NCI-H2196 (cell line): ENCODE measurements at regions not wholly inside any gene's neighbourhood (a gene's known extent, or its start where the extent isn't known, plus 50 kb on each side); places are given as distances from the start of the nearest gene placed in this dataset.
"Not testable (repeated sequence)": the region's sequence is repeated elsewhere in the genome, so short reads cannot be mapped to it uniquely, and the experiment has no call there.

Experiments
- DNase-seq: peaks from one replicate; lab custom pipeline; 2025; ENCODE audit not compliant: unreplicated experiment; lab: John Stamatoyannopoulos, UW

DNA sequence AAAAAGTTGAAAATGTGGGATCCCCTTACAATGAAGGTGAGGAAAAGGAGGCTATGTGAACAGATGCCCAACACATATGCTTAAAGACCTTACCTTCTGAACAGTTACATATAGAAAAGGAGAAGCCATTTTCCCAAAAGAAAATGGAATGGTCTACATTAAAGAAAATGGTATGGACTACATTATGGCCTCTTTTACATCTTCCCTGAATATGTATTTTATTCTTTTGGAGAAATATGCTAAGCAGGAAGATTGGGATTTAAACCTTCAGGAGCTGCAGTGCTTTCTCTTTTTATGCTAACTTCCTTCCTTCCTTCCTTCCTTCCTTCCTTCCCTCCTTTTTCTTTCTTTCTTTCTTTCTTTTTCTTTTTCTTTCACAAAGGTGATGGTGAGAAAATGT is 155.4 kb downstream of the SEC23IP start:
- no peak for DNase-seq

DNA sequence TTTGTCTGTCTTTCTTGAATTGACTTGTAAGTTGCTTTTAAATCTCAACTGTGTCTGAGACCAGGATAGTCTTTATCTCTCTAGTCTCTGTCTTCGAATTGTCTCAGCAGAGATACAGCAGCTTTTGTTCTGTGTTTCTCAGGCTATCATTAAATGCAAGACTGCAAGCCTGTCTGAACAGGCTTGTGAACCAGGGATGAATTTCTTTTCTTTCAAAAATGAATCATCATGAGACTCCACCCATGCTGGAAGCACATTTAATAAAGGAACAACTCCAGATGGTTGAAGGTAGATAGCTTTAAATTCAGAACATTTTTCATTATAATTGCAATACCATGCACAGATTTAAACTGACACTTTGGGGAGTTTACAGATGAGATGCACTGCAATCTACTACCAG is 155.9 kb downstream of the SEC23IP start:
- DNase-seq = no peak

DNA sequence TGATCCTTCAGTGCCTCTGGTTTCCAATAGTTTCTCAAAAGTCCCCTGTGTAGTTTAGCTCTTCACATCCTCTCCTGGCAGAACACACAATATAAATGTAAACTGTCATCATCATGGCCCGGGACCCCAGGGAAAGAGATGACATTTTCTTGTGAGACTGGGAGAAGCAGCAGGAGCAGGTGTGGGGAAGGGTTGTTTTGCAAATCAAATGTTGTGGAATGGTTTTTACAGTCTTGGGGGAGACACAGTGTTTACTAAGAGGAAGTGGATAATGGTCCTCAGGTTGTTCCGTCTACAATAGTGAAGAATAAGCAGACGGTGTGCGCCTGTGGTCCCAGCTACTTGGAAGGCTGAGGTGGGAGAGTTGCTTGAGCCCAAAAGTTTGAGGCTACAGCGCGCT is 159.1 kb downstream of the SEC23IP start:
- no peak for DNase-seq

GRCh38 chr10:120052964-120053702 is 160.6 kb downstream of the SEC23IP start:
- DNase-seq = no peak

DNA sequence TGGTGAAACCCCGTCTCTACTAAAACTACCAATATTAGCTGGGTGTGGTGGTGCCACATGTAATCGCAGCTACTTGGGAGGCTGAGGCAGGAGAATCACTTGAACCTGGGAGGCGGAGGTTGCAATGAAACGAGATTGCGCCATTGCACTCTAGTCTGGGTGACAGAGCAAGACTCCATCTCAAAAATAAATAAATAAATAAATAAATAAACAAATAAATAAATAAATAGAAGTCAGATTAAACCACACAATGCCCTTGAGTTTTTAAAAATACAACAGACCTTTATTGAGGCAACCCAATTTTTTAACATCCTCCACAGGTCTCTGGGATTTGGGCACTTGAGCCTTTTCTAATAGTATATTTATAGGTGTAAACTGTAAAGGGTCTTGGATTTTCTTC is 167.3 kb downstream of the SEC23IP start:
- DNase-seq = not testable (repeated sequence)

- DNase-seq = no peak
Measured at GRCh38 chr10:120067427-120067826, 174.9 kb downstream of the SEC23IP start.

DNA sequence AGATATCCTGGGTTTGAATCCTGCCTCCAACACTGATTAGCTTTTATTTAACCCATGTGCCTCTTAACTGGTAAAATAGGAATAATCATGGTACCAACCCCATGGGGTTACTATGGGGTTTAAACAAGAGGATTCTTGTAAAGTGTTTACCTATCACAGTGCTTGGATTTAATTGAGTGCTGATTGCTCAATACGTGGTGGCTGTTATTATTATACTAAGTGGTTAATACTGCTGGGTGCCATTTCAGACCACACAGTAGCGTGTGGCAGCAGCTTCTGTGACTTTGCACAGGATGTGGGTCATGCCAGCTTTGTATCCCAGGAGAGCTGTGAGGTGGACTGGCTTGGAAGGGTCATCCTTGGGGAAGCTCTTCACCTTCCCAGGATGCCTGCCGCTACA is 177.2 kb downstream of the SEC23IP start:
- no peak for DNase-seq

- DNase-seq = no peak
Measured at GRCh38 chr10:120075349-120075748, 182.8 kb downstream of the SEC23IP start.

DNA sequence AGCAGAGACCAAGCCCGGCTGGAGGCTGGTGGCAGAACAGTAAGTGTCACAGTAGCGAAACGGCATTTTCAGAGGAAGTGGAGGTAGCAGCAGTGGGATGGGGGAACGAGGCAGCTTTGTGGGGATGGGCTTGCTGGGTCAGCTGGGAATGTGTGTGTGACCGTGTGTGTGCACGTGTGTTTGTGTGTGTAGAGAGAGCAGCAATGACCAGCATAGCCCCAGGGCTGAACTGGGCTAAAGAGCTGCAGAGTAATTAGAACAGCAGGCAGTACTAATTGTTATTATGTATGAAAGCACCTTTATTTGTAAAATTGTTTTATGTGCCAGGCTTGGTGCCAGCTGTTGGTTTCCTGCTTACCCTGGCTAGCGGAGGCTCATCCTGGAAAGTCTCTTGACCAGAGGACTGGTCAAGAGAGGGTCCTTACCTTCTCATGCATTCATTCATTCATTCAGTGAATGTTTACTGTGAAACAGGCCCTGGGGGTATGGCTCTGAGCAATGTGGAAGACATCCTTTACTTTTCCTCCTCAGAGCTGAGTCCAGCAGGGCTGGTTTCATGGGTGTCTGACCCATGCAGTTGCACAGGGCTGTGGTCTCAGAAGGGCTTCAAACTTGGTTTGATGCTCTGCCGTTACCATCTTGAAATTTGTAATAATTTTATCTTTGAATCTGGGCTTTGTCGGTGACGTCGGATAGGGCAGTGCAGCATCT is 184.6 kb downstream of the SEC23IP start:
- no peak for DNase-seq

GRCh38 chr10:120077707-120078492 is 185.4 kb downstream of the SEC23IP start:
- DNase-seq = no peak

DNA sequence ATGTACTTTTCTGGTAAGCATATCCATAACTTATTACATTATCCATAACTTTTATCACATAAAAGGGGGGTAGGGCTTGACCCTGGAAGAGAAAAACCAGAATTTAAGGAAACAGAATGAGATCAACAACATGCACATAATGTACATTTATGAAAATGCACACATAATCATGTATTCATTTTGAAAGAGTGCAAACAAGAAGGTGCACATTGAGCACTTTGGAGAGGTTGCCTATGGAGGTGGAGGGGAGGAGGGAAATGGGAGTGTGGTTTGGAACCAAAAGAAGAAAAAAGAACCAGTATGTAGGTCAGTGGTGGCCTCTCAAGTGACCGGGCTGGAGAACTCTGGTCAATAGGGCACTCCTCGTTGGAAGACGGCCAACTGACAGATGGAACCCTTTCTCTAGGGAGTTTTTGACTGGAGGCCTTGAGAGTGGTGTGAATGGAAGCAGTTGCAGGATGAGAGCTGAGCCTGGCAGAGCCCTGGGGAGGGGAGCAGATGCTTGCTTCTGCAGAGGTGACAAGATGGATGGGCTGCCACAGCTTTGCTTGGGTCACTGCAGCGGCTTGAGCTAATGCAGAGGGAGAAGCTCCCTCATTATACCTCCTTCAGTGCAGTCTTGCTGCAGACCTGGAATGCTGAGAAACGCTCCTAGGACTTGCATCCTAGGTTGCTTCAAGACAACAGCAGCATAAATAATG is 192.7 kb downstream of the SEC23IP start:
- no peak for DNase-seq

DNA sequence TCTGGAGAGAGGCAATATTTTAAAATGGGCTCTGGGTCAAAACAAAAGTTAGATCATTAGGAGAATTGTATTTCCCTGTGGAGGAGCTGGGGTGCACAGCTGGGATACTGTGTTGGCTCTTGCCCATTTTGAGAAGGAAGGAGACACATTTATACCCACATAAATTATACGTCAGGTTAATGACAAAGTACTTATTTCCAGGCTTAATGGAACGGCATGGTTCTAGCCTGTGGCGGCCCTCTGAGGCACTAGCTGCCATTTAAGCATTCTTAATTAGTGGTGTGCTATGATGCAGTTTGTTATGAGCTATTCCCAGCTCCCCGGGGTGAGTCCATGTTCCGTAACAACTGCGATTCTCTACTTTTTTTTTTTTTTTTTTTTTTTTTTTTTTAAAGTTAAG is 193.5 kb downstream of the SEC23IP start:
- DNase-seq = no peak

DNA sequence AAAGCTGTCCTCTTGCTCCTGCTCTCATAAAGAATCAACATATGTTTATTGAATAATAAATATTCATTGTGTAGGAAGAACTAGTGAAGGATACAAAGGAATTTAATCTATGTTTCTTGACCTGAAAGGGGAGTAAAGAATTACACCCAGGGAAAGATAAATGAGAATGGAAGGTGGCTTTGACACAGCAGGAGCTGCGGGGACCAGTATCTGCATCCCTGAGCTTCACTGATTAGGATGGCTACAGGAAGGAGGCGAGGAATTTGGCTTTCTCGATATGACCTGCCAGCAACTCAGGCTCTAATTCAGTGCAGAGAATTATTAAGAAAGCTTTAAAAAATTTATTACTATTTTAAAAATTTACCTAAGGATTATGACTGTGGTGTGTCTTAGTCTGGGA is 194.6 kb downstream of the SEC23IP start:
- DNase-seq = no peak

GRCh38 chr10:120095875-120096274 is 203.3 kb downstream of the SEC23IP start:
- DNase-seq = no peak

DNA sequence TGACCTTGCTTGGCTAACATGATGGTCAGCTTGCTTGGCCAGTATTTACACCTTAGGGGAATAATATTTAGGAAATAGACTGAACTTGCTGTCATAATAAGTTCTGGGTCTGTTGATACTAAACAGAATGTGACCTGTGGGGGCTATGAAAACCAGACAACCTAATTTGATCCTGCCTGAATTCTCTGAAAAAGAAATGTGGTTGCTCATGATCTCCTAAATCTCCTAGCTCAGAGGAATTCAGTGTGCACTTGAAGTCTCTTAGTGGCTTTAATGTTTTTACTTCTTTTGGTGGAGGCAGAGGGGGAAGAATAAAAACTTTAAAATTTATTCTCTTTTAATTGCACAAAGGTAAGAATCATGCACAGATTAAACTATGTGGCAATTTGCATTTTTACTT is 205.2 kb downstream of the SEC23IP start:
- no peak for DNase-seq

- no peak for DNase-seq
Measured at GRCh38 chr10:120098232-120098930, 205.9 kb downstream of the SEC23IP start.

GRCh38 chr10:120103738-120104560 is 211.4 kb downstream of the SEC23IP start:
- DNase-seq = no peak

- DNase-seq = no peak
Measured at GRCh38 chr10:120105001-120105400, 212.5 kb downstream of the SEC23IP start.

- no peak for DNase-seq
Measured at GRCh38 chr10:120105492-120105891, 213.0 kb downstream of the SEC23IP start.

- DNase-seq = no peak
Measured at GRCh38 chr10:120108916-120109315, 216.4 kb downstream of the SEC23IP start.
